BLaER1 (cell line): ENCODE measurements at regions not wholly inside any gene's neighbourhood (a gene's known extent, or its start where the extent isn't known, plus 50 kb on each side); places are given as distances from the start of the nearest gene placed in this dataset.

Experiments used
- H3K27ac ChIP-seq: shearing (Covaris generic); formaldehyde crosslinking; 2 replicates; pipeline ENCODE4 v1.8.1; 2022
- H3K27me3 ChIP-seq: shearing (Covaris generic); formaldehyde crosslinking; 2 replicates; pipeline ENCODE4 v1.8.1; 2022
- H3K36me3 ChIP-seq: shearing (Covaris generic); formaldehyde crosslinking; 2 replicates; pipeline ENCODE4 v1.8.1; 2022
- H3K4me1 ChIP-seq: shearing (Covaris generic); formaldehyde crosslinking; 2 replicates; pipeline ENCODE4 v1.8.1; 2022
- H3K4me2 ChIP-seq: shearing (Covaris generic); formaldehyde crosslinking; 2 replicates; pipeline ENCODE4 v1.8.1; 2022
- H3K4me3 ChIP-seq: shearing (Covaris generic); formaldehyde crosslinking; 2 replicates; pipeline ENCODE4 v1.8.1; 2022
- H3K9ac ChIP-seq: shearing (Covaris generic); formaldehyde crosslinking; 2 replicates; pipeline ENCODE4 v1.8.1; 2022
- H3K9me3 ChIP-seq: shearing (Covaris generic); formaldehyde crosslinking; 2 replicates; pipeline ENCODE4 v1.8.1; 2022
- H4K20me1 ChIP-seq: shearing (Covaris generic); formaldehyde crosslinking; 2 replicates; pipeline ENCODE4 v1.8.1; 2022
- Cebpa-rat ChIP-seq: shearing (Covaris generic); IDR thresholded peaks from 2 replicates; pipeline ENCODE4 v1.8.1; 2022

- no peaks in the 10 kb centered on the region for H4K20me1 ChIP-seq
- no peak overlapping the region for H3K4me3 ChIP-seq
- H3K27ac ChIP-seq = no peak overlapping the region
- no peaks in the 10 kb centered on the region for H3K36me3 ChIP-seq
- H3K4me1 ChIP-seq = no peaks in the 10 kb centered on the region
- H3K4me2 ChIP-seq = no peak overlapping the region
- no peaks in the 10 kb centered on the region for H3K9me3 ChIP-seq
- no peak for TF ChIP-seq Cebpa-rat
- H3K27me3 ChIP-seq = no peaks in the 10 kb centered on the region
- no peak overlapping the region for H3K9ac ChIP-seq
These were observed 50.8 kb upstream of the KLHL13 start for GRCh38 chrX:118167361-118167760.

DNA sequence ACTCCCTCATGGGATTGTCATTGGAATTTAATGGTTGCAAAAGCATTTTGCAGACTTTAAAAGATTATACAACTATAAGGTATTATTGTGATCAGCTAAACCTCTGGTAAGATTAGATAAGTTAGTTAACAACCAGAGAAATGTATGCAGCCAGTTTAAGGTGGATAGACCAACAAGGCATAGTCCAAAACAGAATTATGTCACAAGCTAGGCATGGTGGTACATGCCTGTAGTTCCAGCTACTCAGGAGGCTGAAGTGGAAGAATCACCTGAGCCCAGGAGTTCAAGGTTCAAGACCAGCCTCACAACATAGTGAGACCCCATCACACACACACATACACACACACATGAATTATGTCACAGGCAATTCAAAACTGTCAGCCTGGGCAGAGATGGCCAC is 54.7 kb upstream of the KLHL13 start:
- H3K27me3 ChIP-seq = no peaks in the 10 kb centered on the region
- H3K9me3 ChIP-seq = no peaks in the 10 kb centered on the region
- H3K4me2 ChIP-seq = no peak overlapping the region

DNA sequence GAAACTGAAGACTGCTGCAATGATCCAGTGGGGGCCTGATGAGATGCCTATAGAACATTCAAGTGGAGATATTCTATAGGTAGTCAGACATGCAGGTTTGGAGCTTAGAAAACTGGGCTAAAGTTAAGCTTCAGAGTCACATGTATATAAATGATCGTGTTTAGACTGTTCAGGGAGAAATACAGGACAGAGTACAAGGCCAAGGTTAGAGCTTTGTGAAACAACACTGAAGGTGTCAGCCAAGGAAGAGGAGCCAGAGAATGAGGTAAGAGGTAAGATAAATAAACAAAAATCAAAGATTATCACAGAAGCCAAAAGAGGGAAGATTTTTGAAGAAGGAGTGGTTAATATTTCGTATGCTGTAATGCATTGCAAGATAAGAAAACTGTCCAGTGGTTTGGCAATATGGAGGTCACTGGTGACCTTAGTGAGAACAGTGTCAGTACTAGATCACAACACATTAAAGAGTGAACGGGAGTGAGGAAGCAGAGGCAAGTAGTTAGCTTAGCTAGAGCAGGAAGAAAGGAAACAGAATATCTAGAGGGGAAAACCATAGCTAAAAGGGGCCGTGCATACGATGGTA is 58.0 kb upstream of the KLHL13 start:
- no peak for TF ChIP-seq Cebpa-rat
- Histone ChIP-seq H3K27me3 (no peaks in the 10 kb centered on the region), H3K4me2 (no peak overlapping the region)

More for the DNA sequence above, 54.7 kb upstream of the KLHL13 start:
- Histone ChIP-seq H3K27ac (no peak overlapping the region), H3K4me1 (no peaks in the 10 kb centered on the region), H3K9ac (no peak overlapping the region), H4K20me1 (no peaks in the 10 kb centered on the region), H3K36me3 (no peaks in the 10 kb centered on the region), H3K4me3 (no peak overlapping the region)
- TF ChIP-seq Cebpa-rat = no peak

GRCh38 chrX:118177708-118178107 is 61.1 kb upstream of the KLHL13 start:
- Histone ChIP-seq H3K4me1 (no peaks in the 10 kb centered on the region), H3K9ac (no peak overlapping the region), H4K20me1 (no peaks in the 10 kb centered on the region), H3K4me2 (no peak overlapping the region), H3K9me3 (0 out of 2 replicates have a peak, but pooled peaks cover 7% of the 10 kb centered on the region), H3K4me3 (no peak overlapping the region), H3K27me3 (no peaks in the 10 kb centered on the region), H3K36me3 (no peaks in the 10 kb centered on the region), H3K27ac (no peak overlapping the region)
- no peak for TF ChIP-seq Cebpa-rat

More for the DNA sequence above, 58.0 kb upstream of the KLHL13 start:
- H3K27ac ChIP-seq = no peak overlapping the region
- H3K4me1 ChIP-seq = no peaks in the 10 kb centered on the region
- H3K36me3 ChIP-seq = no peaks in the 10 kb centered on the region
- no peaks in the 10 kb centered on the region for H4K20me1 ChIP-seq
- H3K4me3 ChIP-seq = no peak overlapping the region
- H3K9me3 ChIP-seq = no peaks in the 10 kb centered on the region
- H3K9ac ChIP-seq = no peak overlapping the region

DNA sequence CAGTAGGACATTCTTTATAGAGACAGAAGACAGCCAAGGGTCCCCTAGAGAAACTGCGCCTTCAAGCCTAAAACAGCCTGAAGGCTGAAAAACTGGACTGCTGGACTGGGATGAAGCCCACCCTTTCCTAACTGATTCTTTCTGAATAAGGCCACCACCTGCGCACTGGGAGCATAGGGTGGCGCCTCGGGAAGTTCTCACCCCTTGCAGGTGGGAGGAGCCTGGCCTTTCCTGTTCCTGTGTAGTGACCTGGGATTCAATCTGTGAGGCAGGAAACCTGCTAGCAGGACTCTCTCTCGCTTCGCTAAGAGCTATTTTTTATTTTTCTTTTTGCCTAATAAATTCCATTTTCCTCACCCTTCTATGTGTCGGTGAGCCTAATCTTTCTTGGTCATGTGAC is 61.8 kb upstream of the KLHL13 start:
- H3K4me2 ChIP-seq = no peak overlapping the region
- no peak for TF ChIP-seq Cebpa-rat
- no peak overlapping the region for H3K9ac ChIP-seq

DNA sequence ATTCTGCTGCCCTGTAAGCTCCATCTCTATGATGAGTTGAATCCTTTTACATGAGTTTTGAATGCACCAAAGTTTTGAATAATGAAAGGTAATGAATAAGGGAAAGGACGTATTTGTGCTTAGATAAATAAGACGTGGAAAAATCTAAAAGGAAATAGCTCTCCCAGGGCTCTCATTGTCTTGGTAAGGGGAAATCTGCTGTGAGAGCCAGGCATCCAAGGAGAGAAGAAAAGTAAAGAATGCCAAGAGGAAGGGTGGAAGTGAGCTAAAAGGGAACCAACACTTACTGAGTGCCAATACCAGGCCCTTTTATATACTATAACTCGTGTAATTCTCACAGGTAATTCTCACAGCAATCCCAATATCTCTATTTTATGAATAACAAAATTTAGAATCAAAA is 62.6 kb upstream of the KLHL13 start:
- Histone ChIP-seq H3K4me2 (no peak overlapping the region), H3K27me3 (no peaks in the 10 kb centered on the region), H3K36me3 (no peaks in the 10 kb centered on the region), H4K20me1 (no peaks in the 10 kb centered on the region), H3K9me3 (peaks cover 14% of the 10 kb centered on the region; the same call in 1 of the 2 replicates), H3K4me1 (peaks cover 8% of the 10 kb centered on the region), H3K27ac (no peak overlapping the region), H3K4me3 (no peak overlapping the region), H3K9ac (no peak overlapping the region)
- no peak for TF ChIP-seq Cebpa-rat

More for the DNA sequence above, 61.8 kb upstream of the KLHL13 start:
- Histone ChIP-seq H3K4me1 (peaks cover under 1% of the 10 kb centered on the region), H4K20me1 (no peaks in the 10 kb centered on the region), H3K9me3 (0 out of 2 replicates have a peak, but pooled peaks cover 7% of the 10 kb centered on the region), H3K36me3 (no peaks in the 10 kb centered on the region), H3K27me3 (no peaks in the 10 kb centered on the region), H3K4me3 (no peak overlapping the region), H3K27ac (no peak overlapping the region)

DNA sequence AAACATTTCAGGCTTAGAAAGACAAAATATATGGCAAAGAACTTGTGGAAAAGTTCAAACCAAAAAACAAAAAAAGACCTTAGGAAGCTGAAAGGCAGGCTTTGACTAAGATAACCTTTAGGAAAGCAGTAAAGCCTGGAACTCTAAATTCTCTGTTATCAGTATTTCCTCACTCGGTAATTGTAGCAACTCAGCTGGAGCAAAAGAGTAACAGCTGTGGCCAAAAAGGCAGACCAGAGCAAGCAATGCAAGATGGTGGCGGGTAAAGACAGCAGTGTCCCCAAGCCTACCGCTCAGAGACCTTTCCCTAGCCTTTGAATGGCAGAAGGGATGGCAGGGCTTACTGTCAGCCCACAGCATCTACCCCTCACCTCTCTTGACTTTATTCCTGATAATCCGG is 63.1 kb upstream of the KLHL13 start:
- Histone ChIP-seq H4K20me1 (no peaks in the 10 kb centered on the region), H3K27ac (no peak overlapping the region), H3K9ac (no peak overlapping the region), H3K4me2 (no peak overlapping the region), H3K9me3 (peaks cover 14% of the 10 kb centered on the region; the same call in 1 of the 2 replicates), H3K36me3 (no peaks in the 10 kb centered on the region), H3K4me1 (peaks cover 8% of the 10 kb centered on the region), H3K27me3 (no peaks in the 10 kb centered on the region), H3K4me3 (no peak overlapping the region)
- no peak for TF ChIP-seq Cebpa-rat

DNA sequence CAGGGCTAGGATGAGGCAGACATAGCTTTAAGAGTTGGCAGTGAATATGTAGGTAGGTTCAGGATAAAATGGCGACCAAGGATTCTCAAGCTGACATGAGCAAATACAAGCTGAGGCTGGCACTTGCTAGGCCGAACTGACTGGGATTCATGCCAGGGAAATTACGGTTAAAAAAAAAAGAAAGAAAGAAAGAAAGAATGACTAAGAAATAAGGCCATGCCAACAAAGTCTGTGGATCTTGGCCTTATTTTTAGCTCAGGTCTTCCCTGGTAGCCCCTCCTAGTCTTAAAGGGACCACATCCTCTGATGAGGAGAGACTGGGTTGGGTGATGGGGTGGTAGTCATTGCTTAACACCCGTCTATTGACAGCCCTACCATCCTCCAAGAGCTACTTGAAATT is 64.4 kb upstream of the KLHL13 start:
- Histone ChIP-seq H3K27me3 (no peaks in the 10 kb centered on the region), H4K20me1 (no peaks in the 10 kb centered on the region), H3K9ac (no peak overlapping the region), H3K4me1 (peaks cover 8% of the 10 kb centered on the region), H3K36me3 (no peaks in the 10 kb centered on the region), H3K4me3 (no peak overlapping the region), H3K27ac (no peak overlapping the region), H3K4me2 (no peak overlapping the region), H3K9me3 (peaks cover 20% of the 10 kb centered on the region)
- TF ChIP-seq Cebpa-rat = no peak

GRCh38 chrX:118182025-118182424 is 65.4 kb upstream of the KLHL13 start:
- H3K9ac ChIP-seq = no peak overlapping the region
- H3K4me1 ChIP-seq = peaks cover 8% of the 10 kb centered on the region
- H3K4me3 ChIP-seq = no peak overlapping the region
- no peak overlapping the region for H3K27ac ChIP-seq
- H3K36me3 ChIP-seq = no peaks in the 10 kb centered on the region
- no peaks in the 10 kb centered on the region for H4K20me1 ChIP-seq
- no peak overlapping the region for H3K4me2 ChIP-seq
- TF ChIP-seq Cebpa-rat = no peak
- peaks cover 20% of the 10 kb centered on the region for H3K9me3 ChIP-seq
- H3K27me3 ChIP-seq = no peaks in the 10 kb centered on the region

DNA sequence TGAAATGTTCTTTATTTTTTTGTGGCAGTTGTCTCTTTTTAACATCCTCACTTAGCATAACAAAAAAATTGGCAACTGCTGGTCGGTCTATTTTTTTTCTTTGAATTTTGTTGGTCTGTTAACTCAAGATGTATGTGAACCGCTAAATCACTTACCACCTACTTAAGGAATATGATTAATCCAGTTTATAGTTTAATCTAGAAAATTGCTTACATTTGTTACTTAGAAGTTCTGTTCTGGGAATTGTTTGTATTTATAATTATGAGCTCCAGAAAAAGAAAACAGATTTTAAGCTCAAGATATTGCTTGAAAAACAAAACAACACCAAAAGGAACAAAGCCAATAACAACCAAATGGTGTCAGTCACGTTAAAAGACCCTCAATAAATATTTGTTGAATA is 66.1 kb upstream of the KLHL13 start:
- Histone ChIP-seq H3K36me3 (no peaks in the 10 kb centered on the region), H3K9ac (no peak overlapping the region), H4K20me1 (no peaks in the 10 kb centered on the region), H3K4me1 (peaks cover 12% of the 10 kb centered on the region), H3K9me3 (peaks cover 20% of the 10 kb centered on the region), H3K27ac (no peak overlapping the region), H3K27me3 (no peaks in the 10 kb centered on the region), H3K4me3 (no peak overlapping the region), H3K4me2 (no peak overlapping the region)
- TF ChIP-seq Cebpa-rat = no peak

DNA sequence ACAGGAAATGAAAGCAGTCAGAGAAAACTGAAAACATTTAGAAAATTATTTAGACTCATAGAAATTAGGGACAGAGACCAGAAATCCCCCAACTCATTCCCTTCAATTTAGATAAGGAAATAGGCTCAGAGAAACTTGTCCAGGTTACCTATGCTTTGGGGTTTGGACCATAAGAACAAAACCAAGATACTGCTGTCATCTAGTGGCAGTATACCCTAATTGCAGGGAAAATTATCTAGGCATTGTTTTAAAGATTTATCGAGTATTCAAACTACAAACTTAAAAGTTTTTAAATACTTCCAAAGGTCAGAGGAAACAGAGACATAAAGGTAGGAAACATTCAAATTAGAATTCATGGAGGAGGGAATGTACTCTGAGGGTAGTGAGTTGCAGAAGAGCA is 67.0 kb upstream of the KLHL13 start:
- Histone ChIP-seq H3K27ac (no peak overlapping the region), H3K9me3 (peaks cover 20% of the 10 kb centered on the region), H3K9ac (no peak overlapping the region), H3K4me2 (peak overlapping the region; percentile 13; the same call in 1 of the 2 replicates), H3K4me3 (no peak overlapping the region), H4K20me1 (no peaks in the 10 kb centered on the region), H3K4me1 (peaks cover 22% of the 10 kb centered on the region), H3K27me3 (no peaks in the 10 kb centered on the region), H3K36me3 (no peaks in the 10 kb centered on the region)
- TF ChIP-seq Cebpa-rat = no peak
